GM10266 (cell line): ENCODE measurements at regions not wholly inside any gene's neighbourhood (a gene's known extent, or its start where the extent isn't known, plus 50 kb on each side); places are given as distances from the start of the nearest gene placed in this dataset.

ENCODE experiments used
- DNase-seq: peaks from one replicate; pipeline ENCODE4 v3.0.0; 2012; ENCODE audit errors: extremely low spot score
- CTCF ChIP-seq: IDR thresholded peaks from 2 replicates; pipeline ENCODE4 v1.5.1; 2012; ENCODE audit warnings: mild to moderate bottlenecking, low read depth; ENCODE audit not compliant: control insufficient read depth, insufficient read depth; ENCODE audit errors: missing control alignments

- DNase-seq, result no peak
- TF ChIP-seq CTCF, result no peak
These were observed 512.5 kb upstream of the LRRC7 start for GRCh38 chr1:69055194-69055593.

GRCh38 chr1:69058454-69058853 lies 509.3 kb upstream of the LRRC7 start:
- no peak for TF ChIP-seq CTCF

GRCh38 chr1:69070660-69071373 lies 496.9 kb upstream of the LRRC7 start:
- no peak for DNase-seq
- no peak for TF ChIP-seq CTCF

More at GRCh38 chr1:69058454-69058853, 509.3 kb upstream of the LRRC7 start:
- DNase-seq, result no peak

GRCh38 chr1:69073176-69073575 lies 494.5 kb upstream of the LRRC7 start:
- DNase-seq, result no peak

GRCh38 chr1:69076631-69077030 lies 491.1 kb upstream of the LRRC7 start:
- no peak for TF ChIP-seq CTCF
- no peak for DNase-seq

More at GRCh38 chr1:69073176-69073575, 494.5 kb upstream of the LRRC7 start:
- no peak for TF ChIP-seq CTCF

GRCh38 chr1:69077198-69077597 lies 490.5 kb upstream of the LRRC7 start:
- DNase-seq, result no peak
- no peak for TF ChIP-seq CTCF

- TF ChIP-seq CTCF, result no peak
- DNase-seq, result no peak
These were observed 490.1 kb upstream of the LRRC7 start for GRCh38 chr1:69077633-69078032.
